H1 (cell line): ENCODE measurements at regions not wholly inside any gene's neighbourhood (a gene's known extent, or its start where the extent isn't known, plus 50 kb on each side); places are given as distances from the start of the nearest gene placed in this dataset.

Experiments
- CHD2 ChIP-seq: IDR thresholded peaks from 2 replicates; pipeline ENCODE4 v1.6.1; 2012; ENCODE audit warnings: low read length, improper control_type of control experiment
- HDAC2 ChIP-seq, 2 experiments: fragments of 300-600 bp in 1 of 2; sonication (generic) in 1 of 2; IDR thresholded peaks; 2 replicates each; pipeline ENCODE4 v1.6.1; 2011 to 2012; ENCODE audit warnings: low read depth in 2 of 2, low read length in 2 of 2, mild to moderate bottlenecking in 2 of 2, moderate library complexity in 2 of 2, borderline replicate concordance in 1 of 2, inconsistent platforms in 1 of 2
- MAX ChIP-seq: IDR thresholded peaks from 2 replicates; pipeline ENCODE4 v1.6.1; 2012; ENCODE audit warnings: inconsistent platforms
- POLR2AphosphoS5 ChIP-seq: IDR thresholded peaks from 2 replicates; pipeline ENCODE4 v1.6.1; 2011; ENCODE audit warnings: low read depth, low read length
- SP1 ChIP-seq: IDR thresholded peaks from 2 replicates; pipeline ENCODE4 v1.6.1; 2011; ENCODE audit warnings: low read depth, low read length

- TF ChIP-seq HDAC2 (IDR thresholded peaks at IDR 0.05; ENCODE audit: borderline replicate concordance in 1 of 2, low read depth in 2 of 2, low read length in 2 of 2) (no peak), SP1 (no peak), POLR2AphosphoS5 (no peak), CHD2 (no peak), MAX (no peak)
- TF ChIP-seq, all 59 proteins: peak for 0
Measured at GRCh38 chr10:125258676-125259075, 98.3 kb upstream of the CTBP2 start (continued).
